Panc1 (cell line): ENCODE measurements at regions not wholly inside any gene's neighbourhood (a gene's known extent, or its start where the extent isn't known, plus 50 kb on each side); places are given as distances from the start of the nearest gene placed in this dataset.

Experiments used
- CTCF ChIP-seq: fragments of 450-650 bp; IDR thresholded peaks from 2 replicates; pipeline ENCODE4 v1.5.1; 2017; ENCODE audit warnings: mild to moderate bottlenecking
- POLR2AphosphoS5 ChIP-seq: IDR thresholded peaks from 2 replicates; pipeline ENCODE4 v1.6.1; 2012; ENCODE audit warnings: mild to moderate bottlenecking, low read depth, low read length, moderate library complexity
- REST ChIP-seq, 2 experiments: IDR thresholded peaks; 2 replicates each; pipeline ENCODE4 v1.6.1; 2011 to 2012; ENCODE audit warnings: low read depth in 2 of 2, control low read depth in 1 of 2, low read length in 1 of 2, mild to moderate bottlenecking in 1 of 2, moderate library complexity in 1 of 2; ENCODE audit not compliant: insufficient read depth in 1 of 2
- SIN3A ChIP-seq: IDR thresholded peaks from 2 replicates; pipeline ENCODE4 v1.6.1; 2012; ENCODE audit warnings: low read depth, mild to moderate bottlenecking, low read length, moderate library complexity, borderline replicate concordance; ENCODE audit not compliant: insufficient read depth
- TCF7L2 ChIP-seq: IDR thresholded peaks from 2 replicates; pipeline ENCODE4 v1.6.1; 2011; ENCODE audit warnings: mild to moderate bottlenecking, low read depth, low read length, inconsistent platforms

GRCh38 chr7:81519886-81520285 is 250.0 kb downstream of the HGF start:
- TF ChIP-seq POLR2AphosphoS5 (no peak), REST (IDR thresholded peaks at IDR 0.05; ENCODE audit: insufficient read depth in 1 of 2, low read depth in 2 of 2, low read length in 1 of 2) (no peak), CTCF (no peak), SIN3A (no peak), TCF7L2 (no peak)
